Ovary (tissue), 7 donors: ENCODE measurements at regions not wholly inside any gene's neighbourhood (a gene's known extent, or its start where the extent isn't known, plus 50 kb on each side); places are given as distances from the start of the nearest gene placed in this dataset.
A peak's percentile ranks its signal among the peaks of the same experiment; 100 is the strongest.

Source experiments
- DNase-seq, 5 donors: peaks; one replicate each; pipeline ENCODE4 v3.0.0-alpha.2; 2019 to 2020
- H3K27ac ChIP-seq, 2 donors: fragments of 200-600 bp; one replicate each; pipeline versions ENCODE4 v1.5.1 to v1.8.0; 2019 to 2022
- H3K27me3 ChIP-seq: fragments of 200-600 bp; one replicate; pipeline ENCODE4 v1.8.0; 2022
- H3K36me3 ChIP-seq: fragments of 200-600 bp; sonication (generic); one replicate; pipeline ENCODE4 v1.5.1; 2019
- H3K4me1 ChIP-seq: one replicate; pipeline ENCODE4 v1.8.1; 2013; ENCODE audit warnings: mild to moderate bottlenecking, moderate library complexity; ENCODE audit not compliant: insufficient read depth
- H3K4me3 ChIP-seq: fragments of 200-600 bp; sonication (generic); one replicate; pipeline ENCODE4 v1.5.1; 2017
- H3K9me3 ChIP-seq, 2 donors: fragments of 200-600 bp in 1 of 2; sonication (generic) in 1 of 2; one replicate each; pipeline versions ENCODE4 v1.5.1 to v1.8.1; 2013 to 2019; ENCODE audit warnings: mild to moderate bottlenecking in 1 of 2, moderate library complexity in 1 of 2
- CTCF ChIP-seq, 3 donors: fragments of 450-650 bp in 2 of 3; fragments of 200-600 bp in 1 of 3; IDR thresholded peaks; one replicate each; pipeline versions ENCODE4 v1.5.1 to v1.8.0; 2016 to 2022; ENCODE audit warnings: antibody characterized with exemption in 3 of 3, mild to moderate bottlenecking in 1 of 3
- EP300 ChIP-seq: sonication (generic); formaldehyde crosslinking; IDR thresholded peaks from one replicate; pipeline ENCODE4 v1.6.1; 2017; ENCODE audit warnings: antibody characterized with exemption
- POLR2A ChIP-seq: fragments of 450-650 bp; IDR thresholded peaks from one replicate; pipeline ENCODE4 v1.6.1; 2017; ENCODE audit warnings: antibody characterized with exemption, mild to moderate bottlenecking, moderate library complexity
- WGBS, 3 donors: extraction: QIAGEN DNeasy Blood & Tissue Kit in 1 of 3; methylation state at CpG; one replicate each; pipeline versions ENCODE4 v1.1.5 to v1.1.7; 2013 to 2017; 5-methylcytosine and 5-hydroxymethylcytosine counted together
- intact Hi-C, 4 donors: fragments of 100-400 bp; cut with DNase I; formaldehyde crosslinking; loops; one replicate each; pipeline versions ENCODE4 v1.11.0 to v1.15.1; 2022 to 2023
- donor health status: DM: no; HTN: no; CAD: no; lungs with moderate emphysema.
- donor health status: DM: no; HTN: no; CAD: no.
- donor health status: Bipolar disorder and iron deficiency.
- donor health status: DM: no; HTN: no; CAD: no.
- donor health status: DM: yes; HTN: yes; CAD: no.

GRCh38 chr13:44158881-44159632, 214.6 kb upstream of the SERP2 start:
- no peaks in the 10 kb centered on the region for H3K36me3 ChIP-seq
- H3K27me3 ChIP-seq: no peaks in the 10 kb centered on the region
- intact Hi-C loops: no loop called here
- TF ChIP-seq POLR2A (no peak), CTCF (IDR thresholded peaks at IDR 0.05) (no peak), EP300 (no peak)
- peaks cover 8% of the 10 kb centered on the region for H3K4me1 ChIP-seq
- H3K27ac ChIP-seq: peak overlapping the region in 1 of 2 donors; percentile 31
- WGBS, 3 donors: 37 to 40% (median 40%) methylated on average over 15 of the region's 15 CpGs
- H3K9me3 ChIP-seq: no peaks in the 10 kb centered on the region
- no peak overlapping the region for H3K4me3 ChIP-seq
- DNase-seq: peak in 2 of 5 donors; percentile 18 to 46

DNA sequence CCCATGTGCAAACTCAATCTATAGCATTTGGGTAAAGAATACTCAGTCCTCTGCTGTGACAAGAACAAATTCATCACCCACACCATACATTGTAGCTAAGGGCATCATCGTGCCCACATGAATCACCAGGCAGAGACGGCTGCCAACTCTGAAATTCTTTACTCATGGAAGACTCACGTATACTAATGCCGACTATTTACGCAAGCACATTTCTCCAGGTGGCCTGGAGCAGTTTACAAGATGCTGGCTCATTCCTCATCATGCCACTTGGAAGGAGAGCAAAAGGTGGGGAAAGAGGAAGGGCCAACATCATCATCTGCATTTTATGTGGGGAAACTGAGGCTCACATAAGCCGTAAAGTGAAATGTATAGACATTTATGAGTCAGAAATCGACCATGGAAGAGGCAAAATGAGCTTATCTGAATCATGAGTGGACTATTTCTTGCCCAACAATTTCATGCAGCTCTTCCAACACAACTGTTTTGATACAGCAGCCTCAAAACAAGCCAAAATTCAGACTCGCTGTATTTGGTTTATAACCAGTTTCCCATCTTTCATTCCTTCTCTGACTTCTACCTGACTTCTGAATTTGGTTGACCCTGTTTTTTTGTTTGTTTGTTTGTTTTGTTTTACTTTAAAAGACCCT, 213.9 kb upstream of the SERP2 start:
- DNase-seq: no peak
- WGBS, 3 donors: 78 to 82% (median 79%) methylated on average over 8 of the region's 8 CpGs
- intact Hi-C loops: no loop called here
- H3K4me1 ChIP-seq: peaks cover 8% of the 10 kb centered on the region
- no peaks in the 10 kb centered on the region for H3K9me3 ChIP-seq
- no peak overlapping the region for H3K27ac ChIP-seq
- TF ChIP-seq POLR2A: no peak
- no peak for TF ChIP-seq CTCF (IDR thresholded peaks at IDR 0.05)
- TF ChIP-seq EP300: no peak
- no peak overlapping the region for H3K4me3 ChIP-seq
- no peaks in the 10 kb centered on the region for H3K36me3 ChIP-seq
- H3K27me3 ChIP-seq: no peaks in the 10 kb centered on the region

DNA sequence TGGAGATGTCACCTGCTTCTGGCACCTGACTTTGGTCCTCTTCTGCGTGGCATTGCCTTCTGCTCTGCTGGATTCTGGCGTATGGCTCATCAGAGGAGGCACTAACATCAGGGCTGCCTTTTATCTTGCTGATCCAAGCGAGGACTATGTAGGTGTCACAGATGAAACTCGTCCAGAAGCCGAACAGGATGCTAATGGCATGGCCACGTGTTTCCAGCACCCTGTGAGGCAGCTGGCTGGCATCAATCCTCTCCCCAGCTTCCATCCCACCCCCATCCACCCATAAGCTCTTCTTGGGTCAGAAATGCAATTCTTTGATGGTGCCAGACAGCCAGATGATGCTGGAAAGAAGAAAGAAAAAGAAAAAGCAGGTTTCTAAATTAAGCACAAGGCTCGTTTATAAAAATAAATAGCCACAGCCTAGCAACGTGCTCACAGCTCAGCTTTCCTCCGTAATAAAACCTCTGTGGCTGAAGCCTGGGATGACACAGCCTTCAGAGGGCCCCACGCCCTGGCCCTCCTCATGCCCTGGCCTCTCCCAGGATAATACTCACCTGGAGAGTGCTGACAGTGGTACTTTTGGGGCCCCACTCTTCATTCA, 212.9 kb upstream of the SERP2 start:
- no peaks in the 10 kb centered on the region for H3K9me3 ChIP-seq
- H3K4me3 ChIP-seq: no peak overlapping the region
- H3K36me3 ChIP-seq: no peaks in the 10 kb centered on the region
- TF ChIP-seq POLR2A (no peak), EP300 (no peak), CTCF (IDR thresholded peaks at IDR 0.05) (no peak)
- H3K27me3 ChIP-seq: no peaks in the 10 kb centered on the region
- intact Hi-C loops: no loop called here
- no peak for DNase-seq
- 39 to 46% (median 42%) methylated on average over 10 of the region's 10 CpGs for WGBS, 3 donors
- peaks cover 6% of the 10 kb centered on the region for H3K4me1 ChIP-seq
- no peak overlapping the region for H3K27ac ChIP-seq

DNA sequence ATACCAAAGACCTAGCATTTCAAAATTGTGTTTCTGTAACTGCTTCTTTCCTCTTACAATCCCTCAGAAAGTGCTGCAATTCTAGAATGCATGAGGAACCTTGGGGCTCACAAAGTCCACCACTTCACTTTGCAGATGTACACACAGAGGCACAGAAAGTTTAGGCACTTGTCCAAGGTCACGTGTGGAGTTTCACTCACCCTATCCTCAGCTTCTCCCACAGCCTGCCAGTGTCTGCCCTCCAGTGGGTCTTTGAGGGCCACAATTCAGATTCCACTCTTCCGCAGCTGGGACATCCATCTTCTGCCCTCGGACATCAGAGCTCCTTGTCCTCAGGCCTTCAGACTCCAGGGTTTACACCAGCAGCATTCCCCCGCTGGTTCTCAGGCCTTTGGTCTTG, 210.5 kb upstream of the SERP2 start:
- H3K4me1 ChIP-seq: peaks cover 2% of the 10 kb centered on the region

More for the DNA sequence above, 210.5 kb upstream of the SERP2 start:
- no peak for DNase-seq
- 83 to 89% (median 86%) methylated on average over 4 of the region's 4 CpGs for WGBS, 3 donors
- Histone ChIP-seq H3K36me3 (no peaks in the 10 kb centered on the region), H3K27me3 (no peaks in the 10 kb centered on the region), H3K27ac (no peak overlapping the region), H3K9me3 (no peaks in the 10 kb centered on the region), H3K4me3 (no peak overlapping the region)
- intact Hi-C loops: no loop called here
- TF ChIP-seq EP300 (no peak), POLR2A (no peak), CTCF (IDR thresholded peaks at IDR 0.05) (no peak)
